Progenitor cell of endocrine pancreas (in vitro differentiated cells): ENCODE measurements at regions not wholly inside any gene's neighbourhood (a gene's known extent, or its start where the extent isn't known, plus 50 kb on each side); places are given as distances from the start of the nearest gene placed in this dataset.

Experiments
- DNase-seq: peaks from one replicate; pipeline ENCODE4 v3.0.0; 2021; ENCODE audit warnings: low spot score; ENCODE audit not compliant: unreplicated experiment
- H3K27ac Mint-ChIP-seq: 2 replicates; pipeline ENCODE4 v1.8.0; 2021; ENCODE audit warnings: mild to moderate bottlenecking, moderate library complexity, mixed read lengths
- H3K27me3 Mint-ChIP-seq: 2 replicates; pipeline ENCODE4 v1.8.0; 2021; ENCODE audit warnings: mixed read lengths
- H3K36me3 Mint-ChIP-seq: 2 replicates; pipeline ENCODE4 v1.8.0; 2022; ENCODE audit warnings: mixed read lengths; ENCODE audit not compliant: insufficient read depth
- H3K4me1 Mint-ChIP-seq: 2 replicates; pipeline ENCODE4 v1.8.0; 2021; ENCODE audit warnings: low read depth, mixed read lengths
- H3K4me3 Mint-ChIP-seq: 2 replicates; pipeline ENCODE4 v1.8.0; 2021; ENCODE audit warnings: low read depth, mild to moderate bottlenecking, moderate library complexity, mixed read lengths
- H3K9me3 Mint-ChIP-seq: 2 replicates; pipeline ENCODE4 v1.8.0; 2021; ENCODE audit warnings: low read depth, mixed read lengths
- CTCF ChIP-seq: fragments of 200-600 bp; sonication (generic); IDR thresholded peaks from one replicate; pipeline ENCODE4 v1.5.0; 2021; ENCODE audit warnings: antibody characterized with exemption, mild to moderate bottlenecking; ENCODE audit not compliant: unreplicated experiment

- H3K9me3 Mint-ChIP-seq: no peaks in the 10 kb centered on the region
- TF ChIP-seq CTCF: no peak
- H3K4me1 Mint-ChIP-seq: peaks cover 9% of the 10 kb centered on the region
- DNase-seq: no peak
- peaks cover 30% of the 10 kb centered on the region for H3K27me3 Mint-ChIP-seq
- no peak overlapping the region for H3K4me3 Mint-ChIP-seq
- no peaks in the 10 kb centered on the region for H3K36me3 Mint-ChIP-seq
- H3K27ac Mint-ChIP-seq: no peak overlapping the region
These were observed 50.1 kb downstream of the KCNC4 start for GRCh38 chr1:110260194-110260593.

GRCh38 chr1:110262296-110262695, 52.2 kb downstream of the KCNC4 start:
- TF ChIP-seq CTCF: no peak
- Mint-ChIP-seq H3K36me3 (no peaks in the 10 kb centered on the region), H3K4me3 (no peak overlapping the region), H3K9me3 (no peaks in the 10 kb centered on the region), H3K4me1 (peaks cover 18% of the 10 kb centered on the region), H3K27ac (no peak overlapping the region), H3K27me3 (peaks cover 27% of the 10 kb centered on the region)
- no peak for DNase-seq

- Mint-ChIP-seq H3K27me3 (peaks cover 30% of the 10 kb centered on the region), H3K9me3 (no peaks in the 10 kb centered on the region), H3K4me3 (no peak overlapping the region), H3K36me3 (no peaks in the 10 kb centered on the region), H3K4me1 (peaks cover 19% of the 10 kb centered on the region), H3K27ac (no peak overlapping the region)
- no peak for TF ChIP-seq CTCF
- DNase-seq: no peak
These were observed 52.9 kb downstream of the KCNC4 start for GRCh38 chr1:110262846-110263631.

- H3K27me3 Mint-ChIP-seq: peaks cover 24% of the 10 kb centered on the region
- H3K27ac Mint-ChIP-seq: no peak overlapping the region
- no peak overlapping the region for H3K4me3 Mint-ChIP-seq
- H3K9me3 Mint-ChIP-seq: no peaks in the 10 kb centered on the region
- no peak for TF ChIP-seq CTCF
- H3K36me3 Mint-ChIP-seq: no peaks in the 10 kb centered on the region
- H3K4me1 Mint-ChIP-seq: peaks cover 19% of the 10 kb centered on the region
- no peak for DNase-seq
These were observed 54.3 kb downstream of the KCNC4 start for GRCh38 chr1:110264430-110264829.

GRCh38 chr1:110265186-110265585, 55.1 kb downstream of the KCNC4 start:
- Mint-ChIP-seq H3K27me3 (peaks cover 17% of the 10 kb centered on the region), H3K4me3 (no peak overlapping the region), H3K36me3 (no peaks in the 10 kb centered on the region), H3K9me3 (no peaks in the 10 kb centered on the region), H3K27ac (no peak overlapping the region), H3K4me1 (peaks cover 19% of the 10 kb centered on the region)
- DNase-seq: no peak
- no peak for TF ChIP-seq CTCF
